Stimulated activated CD8-positive, alpha-beta memory T cell treated with anti-CD3 and anti-CD28 coated beads, Interleukin-4, amount 100 ng/mL, for 48 hours (primary cell): ENCODE measurements at regions not wholly inside any gene's neighbourhood (a gene's known extent, or its start where the extent isn't known, plus 50 kb on each side); places are given as distances from the start of the nearest gene placed in this dataset.

ENCODE experiments used
- DNase-seq: peaks from one replicate; pipeline ENCODE4 v3.0.0-alpha.2; 2020

GRCh38 chr17:54745862-54746261 lies 154.8 kb upstream of the TOM1L1 start:
- no peak for DNase-seq

GRCh38 chr17:54749157-54749556 lies 151.5 kb upstream of the TOM1L1 start:
- no peak for DNase-seq

GRCh38 chr17:54754560-54754959 lies 146.1 kb upstream of the TOM1L1 start:
- peak; percentile 35 for DNase-seq

- no peak for DNase-seq
These were observed 139.8 kb upstream of the TOM1L1 start for GRCh38 chr17:54760836-54761235.

GRCh38 chr17:54770836-54771235 lies 129.8 kb upstream of the TOM1L1 start:
- no peak for DNase-seq

- DNase-seq, result no peak
These were observed 129.2 kb upstream of the TOM1L1 start for GRCh38 chr17:54771409-54771915.

GRCh38 chr17:54780238-54780637 lies 120.4 kb upstream of the TOM1L1 start:
- no peak for DNase-seq

- DNase-seq, result no peak
These were observed 119.3 kb upstream of the TOM1L1 start for GRCh38 chr17:54781389-54781788.

GRCh38 chr17:54784305-54784704 lies 116.3 kb upstream of the TOM1L1 start:
- DNase-seq, result no peak

GRCh38 chr17:54785643-54786268 lies 114.9 kb upstream of the TOM1L1 start:
- no peak for DNase-seq

- DNase-seq, result no peak
These were observed 111.4 kb upstream of the TOM1L1 start for GRCh38 chr17:54789101-54789880.

- no peak for DNase-seq
These were observed 107.4 kb upstream of the TOM1L1 start for GRCh38 chr17:54793271-54793670.

GRCh38 chr17:54795046-54795445 lies 105.6 kb upstream of the TOM1L1 start:
- DNase-seq, result no peak

- DNase-seq, result no peak
These were observed 93.3 kb upstream of the TOM1L1 start for GRCh38 chr17:54807331-54807730.

- DNase-seq, result no peak
These were observed 86.8 kb upstream of the TOM1L1 start for GRCh38 chr17:54813896-54814295.

GRCh38 chr17:54814371-54814770 lies 86.3 kb upstream of the TOM1L1 start:
- DNase-seq, result no peak

- DNase-seq, result no peak
These were observed 66.6 kb upstream of the TOM1L1 start for GRCh38 chr17:54834086-54834485.

GRCh38 chr17:54835015-54835414 lies 65.6 kb upstream of the TOM1L1 start:
- no peak for DNase-seq

- DNase-seq, result no peak
These were observed 63.8 kb upstream of the TOM1L1 start for GRCh38 chr17:54836723-54837462.

- no peak for DNase-seq
These were observed 61.8 kb upstream of the TOM1L1 start for GRCh38 chr17:54838651-54839421.

GRCh38 chr17:54839447-54839846 lies 61.2 kb upstream of the TOM1L1 start:
- no peak for DNase-seq

GRCh38 chr17:54840885-54841591 lies 59.6 kb upstream of the TOM1L1 start:
- no peak for DNase-seq
